A549 (cell line): ENCODE measurements at regions not wholly inside any gene's neighbourhood (a gene's known extent, or its start where the extent isn't known, plus 50 kb on each side); places are given as distances from the start of the nearest gene placed in this dataset.

ENCODE experiments used
- ATAC-seq, 2 experiments: fragments of 200-7000 bp in 1 of 2; fragments of >200 bp in 1 of 2; cut with Nextera tagmentation in 1 of 2; cut with Tn5 transposase in 1 of 2; 3 replicates each; pipeline versions ENCODE4 v1.8.0 to v1.9.1; 2018 to 2020; ENCODE audit warnings: mild to moderate bottlenecking in 1 of 2, moderate library complexity in 1 of 2
- CTCF ChIA-PET: fragments of 300-600 bp; sonication (Branson Sonifier 250); formaldehyde crosslinking; extraction: SDS; loops from one replicate; lab custom pipeline; 2021; ENCODE audit warnings: antibody characterized with exemption, inconsistent platforms; lab: Yijun Ruan, JAX
- POLR2A ChIA-PET: fragments of 350-600 bp; formaldehyde crosslinking; extraction: SDS; loops from one replicate; lab custom pipeline; 2021; ENCODE audit warnings: antibody characterized with exemption, inconsistent platforms; lab: Yijun Ruan, JAX
- DNase-seq, 2 experiments: peaks; one replicate each; pipeline versions ENCODE4 v3.0.0 to v3.0.0-alpha.2; 2011 to 2016; ENCODE audit warnings: low read depth in 1 of 2, low spot score in 1 of 2
- FAIRE-seq: peaks from 2 replicates; lab custom pipeline; 2011; peaks lifted over from hg19 to GRCh38; lab: Jason Lieb, UNC
- H3K27ac ChIP-seq, 2 experiments: fragments of >200 bp; sonication (Bioruptor Twin); formaldehyde crosslinking; 3 replicates each; pipeline ENCODE4 v1.5.1; 2016 to 2017
- H3K4me1 ChIP-seq: fragments of >200 bp; sonication (Bioruptor Twin); formaldehyde crosslinking; 3 replicates; pipeline ENCODE4 v1.6.1; 2016
- H3K4me2 ChIP-seq: fragments of >200 bp; sonication (Bioruptor Twin); formaldehyde crosslinking; 3 replicates; pipeline ENCODE4 v1.6.1; 2016
- H3K4me3 ChIP-seq: fragments of >200 bp; sonication (Bioruptor Twin); formaldehyde crosslinking; 3 replicates; pipeline ENCODE4 v1.5.1; 2016
- H3K9me3 ChIP-seq: fragments of >200 bp; sonication (Bioruptor Twin); formaldehyde crosslinking; 3 replicates; pipeline ENCODE4 v1.6.1; 2016
- CBX8 ChIP-seq: fragments of 200-600 bp; sonication (generic); IDR thresholded peaks from 2 replicates; pipeline ENCODE4 v1.6.1; 2016
- CHD2 ChIP-seq: fragments of 150-350 bp; IDR thresholded peaks from 2 replicates; pipeline ENCODE4 v1.6.1; 2014; ENCODE audit warnings: low read length; ENCODE audit not compliant: partially characterized antibody
- E2F6 ChIP-seq: IDR thresholded peaks from 2 replicates; pipeline ENCODE4 v1.6.1; 2012; ENCODE audit warnings: low read depth, borderline replicate concordance
- EHMT2 ChIP-seq: fragments of 200-600 bp; sonication (generic); IDR thresholded peaks from 2 replicates; pipeline ENCODE4 v1.6.1; 2016; ENCODE audit warnings: antibody characterized with exemption, low read depth, mild to moderate bottlenecking, moderate library complexity
- FOSB ChIP-seq: fragments of 250-450 bp; sonication (Bioruptor Pico); IDR thresholded peaks from 2 replicates; pipeline ENCODE4 v1.5.0; 2020; ENCODE audit warnings: mild to moderate bottlenecking, moderate library complexity
- HES2 ChIP-seq: fragments of >200 bp; sonication (Bioruptor Twin); formaldehyde crosslinking; IDR thresholded peaks from 2 replicates; pipeline ENCODE4 v1.6.1; 2016
- HOXA7 ChIP-seq: fragments of 250-450 bp; sonication (Bioruptor Pico); IDR thresholded peaks from 2 replicates; pipeline ENCODE4 v1.5.0; 2020; ENCODE audit warnings: mild to moderate bottlenecking, moderate library complexity
- HOXB13 ChIP-seq: fragments of 250-450 bp; sonication (Bioruptor Pico); IDR thresholded peaks from 2 replicates; pipeline ENCODE4 v1.5.0; 2020; ENCODE audit warnings: low read depth, mild to moderate bottlenecking, moderate library complexity
- JUN ChIP-seq, 2 experiments: fragments of >200 bp; sonication (Bioruptor Twin); formaldehyde crosslinking; IDR thresholded peaks; 2 replicates in 1 of 2; 3 replicates in 1 of 2; pipeline ENCODE4 v1.6.1; 2016 to 2017
- PHF8 ChIP-seq: fragments of 200-600 bp; sonication (generic); IDR thresholded peaks from 2 replicates; pipeline ENCODE4 v1.6.1; 2016; ENCODE audit warnings: low read depth, mild to moderate bottlenecking, antibody characterized with exemption, moderate library complexity, borderline replicate concordance
- POLR2AphosphoS2 ChIP-seq: conservative IDR thresholded peaks from 2 replicates; pipeline ENCODE4 v1.6.1; 2012; ENCODE audit warnings: low read length, improper control_type of control experiment, inconsistent platforms
- RAD21 ChIP-seq, 2 experiments: fragments of >200 bp in 1 of 2; sonication (Bioruptor Twin) in 1 of 2; formaldehyde crosslinking in 1 of 2; IDR thresholded peaks in 1 of 2; conservative IDR thresholded peaks in 1 of 2; 2 replicates in 1 of 2; 3 replicates in 1 of 2; pipeline ENCODE4 v1.6.1; 2012 to 2018; ENCODE audit warnings: inconsistent platforms in 1 of 2
- REST ChIP-seq: fragments of 200-600 bp; sonication (generic); IDR thresholded peaks from 2 replicates; pipeline ENCODE4 v1.6.1; 2016; ENCODE audit warnings: antibody characterized with exemption, mild to moderate bottlenecking, moderate library complexity
- SMC3 ChIP-seq: fragments of >200 bp; sonication (Bioruptor Twin); formaldehyde crosslinking; IDR thresholded peaks from 3 replicates; pipeline ENCODE4 v1.6.1; 2018; ENCODE audit warnings: inconsistent platforms
- ZC3H11A ChIP-seq: fragments of 450-650 bp; IDR thresholded peaks from 2 replicates; pipeline ENCODE4 v1.6.1; 2014; ENCODE audit warnings: antibody characterized with exemption, mild to moderate bottlenecking
- ZSCAN20 ChIP-seq: fragments of 250-450 bp; sonication (Bioruptor Pico); IDR thresholded peaks from 2 replicates; pipeline ENCODE4 v1.8.0; 2022; ENCODE audit warnings: mild to moderate bottlenecking, moderate library complexity
- WGBS: methylation state at CpG from one replicate; pipeline ENCODE4 v1.1.6; 2017; ENCODE audit errors: missing lambda C conversion rate; 5-methylcytosine and 5-hydroxymethylcytosine counted together

GRCh38 chr6:152836523-152836922, 85.9 kb downstream of the VIP start:
- ChIA-PET CTCF (no interaction called here), POLR2A (no interaction called here)
- H3K27ac ChIP-seq, result no peak overlapping the region
- DNase-seq (no peak), FAIRE-seq (no peak), ATAC-seq (no peak)
- H3K9me3 ChIP-seq, result no peaks in the 10 kb centered on the region
- TF ChIP-seq PHF8 (no peak), E2F6 (no peak), JUN (IDR thresholded peaks at IDR 0.05) (no peak), CBX8 (no peak), RAD21 (conservative IDR thresholded peaks at IDR 0.05 in 1 of 2, IDR thresholded peaks at IDR 0.05 in 1 of 2) (no peak), ZSCAN20 (CRISPR knock-in tag) (no peak), FOSB (CRISPR knock-in tag) (no peak), CHD2 (no peak), SMC3 (no peak), POLR2AphosphoS2 (no peak), REST (no peak)
- 7% methylated on average over 1 of the region's 1 CpG for WGBS
- H3K4me1 ChIP-seq, result no peaks in the 10 kb centered on the region
- H3K4me2 ChIP-seq, result no peak overlapping the region
- no peak overlapping the region for H3K4me3 ChIP-seq

GRCh38 chr6:152845421-152845820, 94.8 kb downstream of the VIP start:
- no peak for ATAC-seq
- no peaks in the 10 kb centered on the region for H3K9me3 ChIP-seq
- H3K4me3 ChIP-seq, result no peak overlapping the region
- no peak for DNase-seq
- FAIRE-seq, result no peak
- ChIA-PET CTCF (no interaction called here), POLR2A (no interaction called here)
- H3K27ac ChIP-seq, result no peak overlapping the region
- no peaks in the 10 kb centered on the region for H3K4me1 ChIP-seq
- H3K4me2 ChIP-seq, result no peak overlapping the region
- TF ChIP-seq HOXA7, result no peak

- FAIRE-seq (no peak), DNase-seq (peak in 1 of 2 experiments; percentile 12), ATAC-seq (no peak)
- 49% methylated on average over 4 of the region's 5 CpGs for WGBS
- ChIA-PET CTCF (no interaction called here), POLR2A (no interaction called here)
- H3K9me3 ChIP-seq, result no peaks in the 10 kb centered on the region
- no peak overlapping the region for H3K27ac ChIP-seq
- no peak overlapping the region for H3K4me3 ChIP-seq
- H3K4me1 ChIP-seq, result no peaks in the 10 kb centered on the region
- TF ChIP-seq ZC3H11A (no peak), HOXB13 (CRISPR knock-in tag) (no peak), EHMT2 (no peak), E2F6 (no peak), POLR2AphosphoS2 (no peak), HES2 (no peak)
- H3K4me2 ChIP-seq, result no peak overlapping the region
Observed at GRCh38 chr6:152846825-152847224, 96.2 kb downstream of the VIP start.
